Gastroesophageal sphincter (tissue), 3 donors: ENCODE measurements at regions not wholly inside any gene's neighbourhood (a gene's known extent, or its start where the extent isn't known, plus 50 kb on each side); places are given as distances from the start of the nearest gene placed in this dataset.

Experiments
- EP300 ChIP-seq: sonication (generic); formaldehyde crosslinking; IDR thresholded peaks from one replicate; pipeline ENCODE4 v1.6.1; 2017; ENCODE audit warnings: antibody characterized with exemption, mild to moderate bottlenecking
- POLR2A ChIP-seq, 2 donors: fragments of 450-650 bp; IDR thresholded peaks; one replicate each; pipeline ENCODE4 v1.6.1; 2017; ENCODE audit warnings: antibody characterized with exemption in 2 of 2, mild to moderate bottlenecking in 2 of 2, moderate library complexity in 1 of 2
- TF ChIP-seq, protein P1 (sequence below), 4 experiments: fragments of 200-600 bp in 2 of 4; fragments of 450-650 bp in 2 of 4; sonication (generic) in 1 of 4; IDR thresholded peaks; one replicate each; pipeline ENCODE4 v1.5.1; 2017 to 2019; ENCODE audit warnings: antibody characterized with exemption in 4 of 4, mild to moderate bottlenecking in 2 of 4, moderate library complexity in 2 of 4

GRCh38 chr3:76487446-76487845 lies 552.5 kb upstream of the ROBO2 start:
- TF ChIP-seq, protein P1, sequence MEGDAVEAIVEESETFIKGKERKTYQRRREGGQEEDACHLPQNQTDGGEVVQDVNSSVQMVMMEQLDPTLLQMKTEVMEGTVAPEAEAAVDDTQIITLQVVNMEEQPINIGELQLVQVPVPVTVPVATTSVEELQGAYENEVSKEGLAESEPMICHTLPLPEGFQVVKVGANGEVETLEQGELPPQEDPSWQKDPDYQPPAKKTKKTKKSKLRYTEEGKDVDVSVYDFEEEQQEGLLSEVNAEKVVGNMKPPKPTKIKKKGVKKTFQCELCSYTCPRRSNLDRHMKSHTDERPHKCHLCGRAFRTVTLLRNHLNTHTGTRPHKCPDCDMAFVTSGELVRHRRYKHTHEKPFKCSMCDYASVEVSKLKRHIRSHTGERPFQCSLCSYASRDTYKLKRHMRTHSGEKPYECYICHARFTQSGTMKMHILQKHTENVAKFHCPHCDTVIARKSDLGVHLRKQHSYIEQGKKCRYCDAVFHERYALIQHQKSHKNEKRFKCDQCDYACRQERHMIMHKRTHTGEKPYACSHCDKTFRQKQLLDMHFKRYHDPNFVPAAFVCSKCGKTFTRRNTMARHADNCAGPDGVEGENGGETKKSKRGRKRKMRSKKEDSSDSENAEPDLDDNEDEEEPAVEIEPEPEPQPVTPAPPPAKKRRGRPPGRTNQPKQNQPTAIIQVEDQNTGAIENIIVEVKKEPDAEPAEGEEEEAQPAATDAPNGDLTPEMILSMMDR (IDR thresholded peaks at IDR 0.05), result no peak
- TF ChIP-seq EP300, result no peak
- no peak for TF ChIP-seq POLR2A (IDR thresholded peaks at IDR 0.05)
